Fibroblast of villous mesenchyme (primary cell): ENCODE measurements at regions not wholly inside any gene's neighbourhood (a gene's known extent, or its start where the extent isn't known, plus 50 kb on each side); places are given as distances from the start of the nearest gene placed in this dataset.

Experiments used
- DNase-seq: peaks from one replicate; pipeline ENCODE4 v3.0.0-alpha.2; 2010; ENCODE audit warnings: low read depth
- H3K4me3 ChIP-seq: 2 replicates; pipeline ENCODE4 v1.5.1; 2011; ENCODE audit warnings: low read depth, mild to moderate bottlenecking, low read length
- CTCF ChIP-seq: IDR thresholded peaks from 2 replicates; pipeline ENCODE4 v1.5.1; 2012; ENCODE audit warnings: low read depth, mild to moderate bottlenecking, low read length; ENCODE audit not compliant: insufficient read depth

DNA sequence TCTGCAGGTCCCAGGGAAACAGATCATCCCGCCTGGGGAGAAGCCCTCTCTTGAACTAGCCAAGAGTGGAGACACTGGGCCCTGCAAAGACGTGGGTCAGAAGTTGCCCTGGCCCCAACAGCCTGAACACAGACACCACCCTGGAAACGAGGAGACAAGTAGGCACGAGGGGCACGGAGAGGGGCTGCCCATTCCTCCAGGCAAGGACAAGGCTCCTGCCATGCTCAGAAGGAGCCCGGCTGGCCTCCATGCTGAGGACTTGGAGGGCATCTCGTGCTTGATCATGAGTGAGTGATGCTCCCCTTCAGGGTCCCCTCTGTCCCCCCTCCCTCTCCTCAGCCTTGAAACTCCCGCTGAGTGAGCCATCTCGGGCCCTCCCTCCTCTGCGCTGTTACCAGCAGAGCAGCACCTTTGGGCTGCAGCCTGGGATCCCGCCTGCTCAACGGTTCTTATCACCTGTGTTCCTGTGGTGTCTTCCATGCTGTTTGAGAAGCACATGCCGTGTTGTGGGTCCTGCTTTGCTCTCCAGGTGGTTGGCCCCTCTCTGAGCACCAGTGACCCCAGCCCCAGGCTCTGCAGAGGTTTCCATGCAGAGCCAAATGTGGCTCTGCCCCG lies 544.3 kb downstream of the TCERG1L start:
- no peak for TF ChIP-seq CTCF
- DNase-seq: no peak

DNA sequence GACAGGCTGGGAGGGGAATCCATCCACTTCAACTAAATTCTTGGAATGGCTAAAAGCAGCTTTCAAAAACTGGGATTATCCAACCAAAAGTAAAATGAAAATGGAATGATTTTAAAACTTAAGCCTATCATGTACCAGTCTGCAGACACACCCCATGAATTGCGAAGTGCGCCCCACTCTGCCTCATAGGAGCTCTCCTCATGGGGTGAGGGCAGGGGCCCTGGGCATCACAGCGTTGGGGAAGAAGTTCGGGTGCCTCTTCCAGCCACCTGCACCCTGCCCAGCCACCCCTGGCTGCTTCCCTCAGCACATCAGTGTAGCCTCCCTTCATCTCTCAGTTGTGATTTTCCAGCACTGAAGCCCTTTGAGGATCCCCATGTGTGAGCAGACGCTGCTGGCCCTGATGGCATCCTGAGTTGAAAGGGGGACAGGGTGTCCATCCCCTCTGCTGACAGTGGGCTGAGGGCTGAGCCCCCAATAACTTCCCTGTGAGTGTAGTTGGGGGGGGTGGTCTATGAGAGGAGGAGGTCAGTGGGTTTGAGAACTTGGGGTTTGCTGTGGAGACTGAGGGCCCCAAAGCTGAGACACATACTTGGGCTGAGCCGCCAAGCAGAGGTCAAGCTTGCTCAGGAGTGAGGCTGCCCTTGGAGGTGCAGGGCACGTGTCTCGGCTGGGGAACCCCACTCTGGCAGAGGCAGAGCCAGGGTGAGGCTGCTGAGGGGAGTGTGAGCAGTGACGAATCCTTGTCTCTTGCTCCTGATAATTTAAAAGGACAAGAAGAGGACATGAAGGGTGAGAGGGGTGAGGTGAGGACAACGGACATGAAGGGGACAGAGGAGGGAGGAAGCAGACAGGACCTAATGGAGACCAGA lies 542.1 kb downstream of the TCERG1L start:
- TF ChIP-seq CTCF: no peak
- H3K4me3 ChIP-seq: no peak overlapping the region
- DNase-seq: no peak

More for the DNA sequence above, 544.3 kb downstream of the TCERG1L start:
- H3K4me3 ChIP-seq: no peak overlapping the region

DNA sequence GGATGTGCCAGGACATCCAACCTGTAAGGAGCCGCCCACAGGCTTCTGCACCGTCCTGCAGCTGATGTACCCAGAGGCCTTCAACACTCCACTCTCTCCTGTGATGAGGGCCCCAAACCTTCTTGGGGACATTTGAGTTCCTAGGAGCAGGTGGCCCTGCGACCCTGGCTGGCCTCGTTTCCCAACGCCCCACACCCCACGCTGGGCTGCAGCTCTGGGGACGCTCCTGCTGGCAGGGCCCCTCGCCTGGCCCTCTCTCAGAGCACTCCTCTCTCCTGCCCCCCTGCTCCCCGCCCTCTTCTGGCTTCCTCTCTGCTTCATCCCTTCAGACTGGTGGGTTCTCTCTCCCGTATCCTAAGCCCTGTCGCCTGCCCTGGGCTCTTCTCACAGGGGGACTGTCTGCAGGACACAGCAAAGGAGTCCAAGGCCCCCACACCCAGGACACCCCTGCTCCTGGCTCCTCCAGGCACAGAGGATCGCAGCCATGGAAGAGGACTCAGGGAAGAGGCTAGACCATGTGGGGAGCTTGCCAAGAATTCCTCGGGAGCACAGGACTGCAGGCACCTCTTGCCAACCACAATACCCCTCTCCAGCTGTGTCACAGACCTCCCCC lies 541.4 kb downstream of the TCERG1L start:
- DNase-seq: no peak
- H3K4me3 ChIP-seq: no peak overlapping the region
- TF ChIP-seq CTCF: no peak

DNA sequence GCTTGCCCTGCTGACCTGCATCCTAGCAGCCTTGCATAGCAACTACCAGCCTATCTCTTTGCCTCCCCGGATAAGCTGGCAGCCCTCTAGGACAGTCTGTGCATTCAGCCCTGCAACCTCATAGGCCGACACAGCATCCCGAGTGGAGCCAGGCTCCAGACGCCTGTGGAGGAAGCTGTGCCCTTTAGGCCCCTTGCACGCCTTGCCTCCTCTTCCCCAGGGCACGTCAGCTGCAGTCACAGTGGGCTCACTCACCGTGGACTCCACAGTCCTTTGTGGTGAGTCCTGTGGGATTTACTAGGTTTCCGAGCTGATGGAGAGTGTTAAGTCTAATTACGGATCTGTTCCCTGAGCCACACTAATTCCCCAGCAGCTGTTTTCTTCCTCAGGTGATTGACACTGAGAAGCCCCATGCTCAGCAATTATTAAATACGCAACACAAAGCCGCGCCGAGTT lies 540.0 kb downstream of the TCERG1L start:
- no peak for TF ChIP-seq CTCF
- H3K4me3 ChIP-seq: no peak overlapping the region
- DNase-seq: no peak

- no peak for TF ChIP-seq CTCF
- no peak overlapping the region for H3K4me3 ChIP-seq
These were observed 539.5 kb downstream of the TCERG1L start for GRCh38 chr10:130772056-130772455.

GRCh38 chr10:130772676-130773075 lies 538.8 kb downstream of the TCERG1L start:
- no peak for DNase-seq
- no peak overlapping the region for H3K4me3 ChIP-seq
- TF ChIP-seq CTCF: no peak

More at GRCh38 chr10:130772056-130772455, 539.5 kb downstream of the TCERG1L start:
- DNase-seq: no peak
